IMR-90 (cell line): ENCODE measurements at regions not wholly inside any gene's neighbourhood (a gene's known extent, or its start where the extent isn't known, plus 50 kb on each side); places are given as distances from the start of the nearest gene placed in this dataset.

ENCODE experiments used
- CEBPB ChIP-seq: IDR thresholded peaks from 2 replicates; pipeline ENCODE4 v1.6.1; 2012; ENCODE audit warnings: low read depth, low read length, improper control_type of control experiment
- CTCF ChIP-seq: conservative IDR thresholded peaks from 2 replicates; pipeline ENCODE4 v1.5.1; 2012; ENCODE audit warnings: mild to moderate bottlenecking, low read depth, low read length, improper control_type of control experiment
- POLR2A ChIP-seq: IDR thresholded peaks from 2 replicates; pipeline ENCODE4 v1.6.1; 2012; ENCODE audit warnings: mild to moderate bottlenecking, low read depth, low read length
- RAD21 ChIP-seq: IDR thresholded peaks from 2 replicates; pipeline ENCODE4 v1.6.1; 2012; ENCODE audit warnings: low read length, improper control_type of control experiment
- TF ChIP-seq, protein P1 (sequence below): fragments of 150-350 bp; IDR thresholded peaks from 2 replicates; pipeline ENCODE4 v1.6.1; 2017; ENCODE audit warnings: mild to moderate bottlenecking, antibody characterized with exemption, low read length, low read depth

DNA sequence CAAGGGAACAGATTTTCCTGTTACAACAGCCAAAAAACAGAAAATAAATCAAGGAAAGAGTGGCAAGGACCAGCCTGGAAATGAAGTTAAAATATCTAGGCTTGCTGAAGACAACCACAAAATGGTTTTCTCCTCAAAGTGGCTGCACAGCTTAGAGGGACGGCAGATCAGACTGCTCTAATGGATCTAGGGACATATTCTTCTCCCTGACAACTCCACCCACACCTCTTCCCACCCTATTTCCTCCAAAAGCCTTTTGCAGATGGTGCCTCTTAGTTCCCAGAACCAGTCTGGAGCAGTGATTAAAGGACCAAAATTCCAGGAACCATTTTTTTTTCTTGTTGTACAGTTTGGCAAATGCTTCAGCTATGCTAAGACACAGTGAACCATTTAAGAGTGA is 220.2 kb upstream of the SIX2 start:
- TF ChIP-seq RAD21 (no peak), CTCF (no peak), CEBPB (no peak), POLR2A (no peak)
- TF ChIP-seq, protein P1, sequence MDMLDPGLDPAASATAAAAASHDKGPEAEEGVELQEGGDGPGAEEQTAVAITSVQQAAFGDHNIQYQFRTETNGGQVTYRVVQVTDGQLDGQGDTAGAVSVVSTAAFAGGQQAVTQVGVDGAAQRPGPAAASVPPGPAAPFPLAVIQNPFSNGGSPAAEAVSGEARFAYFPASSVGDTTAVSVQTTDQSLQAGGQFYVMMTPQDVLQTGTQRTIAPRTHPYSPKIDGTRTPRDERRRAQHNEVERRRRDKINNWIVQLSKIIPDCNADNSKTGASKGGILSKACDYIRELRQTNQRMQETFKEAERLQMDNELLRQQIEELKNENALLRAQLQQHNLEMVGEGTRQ: no peak
